Ishikawa (cell line): ENCODE measurements at regions not wholly inside any gene's neighbourhood (a gene's known extent, or its start where the extent isn't known, plus 50 kb on each side); places are given as distances from the start of the nearest gene placed in this dataset.

Source experiments
- CEBPB ChIP-seq: IDR thresholded peaks from 2 replicates; pipeline ENCODE4 v1.6.1; 2012
- CREB1 ChIP-seq: IDR thresholded peaks from 2 replicates; pipeline ENCODE4 v1.6.1; 2012; ENCODE audit warnings: low read depth
- EGR1 ChIP-seq: IDR thresholded peaks from 2 replicates; pipeline ENCODE4 v1.6.1; 2012
- EP300 ChIP-seq: IDR thresholded peaks from 2 replicates; pipeline ENCODE4 v1.6.1; 2012; ENCODE audit warnings: borderline replicate concordance
- FOXM1 ChIP-seq: IDR thresholded peaks from 2 replicates; pipeline ENCODE4 v1.6.1; 2012; ENCODE audit warnings: low read depth, borderline replicate concordance
- MAX ChIP-seq: IDR thresholded peaks from 2 replicates; pipeline ENCODE4 v1.6.1; 2012
- NFIC ChIP-seq: IDR thresholded peaks from 2 replicates; pipeline ENCODE4 v1.6.1; 2012
- RAD21 ChIP-seq: IDR thresholded peaks from 2 replicates; pipeline ENCODE4 v1.6.1; 2012; ENCODE audit warnings: low read depth
- REST ChIP-seq: IDR thresholded peaks from 2 replicates; pipeline ENCODE4 v1.6.1; 2012; ENCODE audit warnings: low read depth, mild to moderate bottlenecking
- TAF1 ChIP-seq: IDR thresholded peaks from 2 replicates; pipeline ENCODE4 v1.6.1; 2012; ENCODE audit warnings: low read depth, mild to moderate bottlenecking
- TCF12 ChIP-seq: IDR thresholded peaks from 2 replicates; pipeline ENCODE4 v1.6.1; 2012; ENCODE audit warnings: low read depth
- TEAD4 ChIP-seq: IDR thresholded peaks from 2 replicates; pipeline ENCODE4 v1.6.1; 2012
- USF1 ChIP-seq: IDR thresholded peaks from 2 replicates; pipeline ENCODE4 v1.6.1; 2012
- YY1 ChIP-seq: IDR thresholded peaks from 2 replicates; pipeline ENCODE4 v1.6.1; 2012; ENCODE audit warnings: low read depth
- ZBTB7A ChIP-seq: IDR thresholded peaks from 2 replicates; pipeline ENCODE4 v1.6.1; 2012; ENCODE audit warnings: low read depth

- TF ChIP-seq USF1: no peak
- TF ChIP-seq REST: no peak
- TF ChIP-seq ZBTB7A: no peak
- TF ChIP-seq CREB1: no peak
- no peak for TF ChIP-seq TEAD4
- no peak for TF ChIP-seq RAD21
Observed at GRCh38 chr13:76329004-76329403, 557.2 kb downstream of the KCTD12 start.

GRCh38 chr13:76326343-76326742 is 559.9 kb downstream of the KCTD12 start:
- TF ChIP-seq CREB1 (no peak), NFIC (no peak), EP300 (no peak), YY1 (no peak), TAF1 (no peak), TCF12 (no peak), CEBPB (no peak), EGR1 (no peak), USF1 (no peak), ZBTB7A (no peak), MAX (no peak), REST (no peak), FOXM1 (no peak), RAD21 (no peak), TEAD4 (no peak)

GRCh38 chr13:76319921-76320320 is 566.3 kb downstream of the KCTD12 start:
- TF ChIP-seq TAF1 (no peak), RAD21 (no peak), FOXM1 (no peak), EGR1 (no peak), CEBPB (no peak), ZBTB7A (no peak), YY1 (no peak), MAX (no peak), TCF12 (no peak), REST (no peak), USF1 (no peak), EP300 (no peak), NFIC (no peak), TEAD4 (no peak), CREB1 (no peak)

GRCh38 chr13:76316998-76317527 is 569.1 kb downstream of the KCTD12 start:
- TF ChIP-seq EGR1: no peak

- TF ChIP-seq USF1: no peak
- no peak for TF ChIP-seq EGR1
- TF ChIP-seq MAX: no peak
- TF ChIP-seq FOXM1: no peak
- no peak for TF ChIP-seq ZBTB7A
Observed at GRCh38 chr13:76314495-76314894, 571.7 kb downstream of the KCTD12 start.
